ENCODE measurements at regions not wholly inside any gene's neighbourhood (a gene's known extent, or its start where the extent isn't known, plus 50 kb on each side); places are given as distances from the start of the nearest gene placed in this dataset.

DNA sequence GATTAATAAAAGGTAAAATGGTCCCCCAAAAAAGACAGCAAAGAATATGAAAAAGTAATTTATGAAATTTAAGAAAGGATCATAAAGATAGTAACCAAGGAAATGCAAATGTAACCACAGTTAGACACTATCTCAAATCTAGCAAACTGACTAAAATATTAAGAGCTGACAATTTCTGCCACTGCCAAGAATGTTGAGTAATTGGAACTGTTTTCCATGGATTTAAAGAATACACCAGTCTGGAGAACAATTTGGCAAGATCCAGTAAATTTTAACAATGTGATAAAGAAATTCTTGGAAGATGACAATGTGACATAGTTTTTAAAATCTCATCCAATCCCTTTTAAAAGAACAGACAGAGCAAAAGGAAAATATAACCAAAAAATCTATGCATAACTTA is 798.0 kb upstream of the MGAT4C start:
- TF ChIP-seq, protein P1, sequence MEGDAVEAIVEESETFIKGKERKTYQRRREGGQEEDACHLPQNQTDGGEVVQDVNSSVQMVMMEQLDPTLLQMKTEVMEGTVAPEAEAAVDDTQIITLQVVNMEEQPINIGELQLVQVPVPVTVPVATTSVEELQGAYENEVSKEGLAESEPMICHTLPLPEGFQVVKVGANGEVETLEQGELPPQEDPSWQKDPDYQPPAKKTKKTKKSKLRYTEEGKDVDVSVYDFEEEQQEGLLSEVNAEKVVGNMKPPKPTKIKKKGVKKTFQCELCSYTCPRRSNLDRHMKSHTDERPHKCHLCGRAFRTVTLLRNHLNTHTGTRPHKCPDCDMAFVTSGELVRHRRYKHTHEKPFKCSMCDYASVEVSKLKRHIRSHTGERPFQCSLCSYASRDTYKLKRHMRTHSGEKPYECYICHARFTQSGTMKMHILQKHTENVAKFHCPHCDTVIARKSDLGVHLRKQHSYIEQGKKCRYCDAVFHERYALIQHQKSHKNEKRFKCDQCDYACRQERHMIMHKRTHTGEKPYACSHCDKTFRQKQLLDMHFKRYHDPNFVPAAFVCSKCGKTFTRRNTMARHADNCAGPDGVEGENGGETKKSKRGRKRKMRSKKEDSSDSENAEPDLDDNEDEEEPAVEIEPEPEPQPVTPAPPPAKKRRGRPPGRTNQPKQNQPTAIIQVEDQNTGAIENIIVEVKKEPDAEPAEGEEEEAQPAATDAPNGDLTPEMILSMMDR (IDR thresholded peaks at IDR 0.05), result no peak
- TF ChIP-seq POLR2A (IDR thresholded peaks at IDR 0.05), result no peak
